WTC11 (cell line): ENCODE measurements at regions not wholly inside any gene's neighbourhood (a gene's known extent, or its start where the extent isn't known, plus 50 kb on each side); places are given as distances from the start of the nearest gene placed in this dataset.

Source experiments
- TF ChIP-seq, protein P1 (sequence below): sonication (generic); formaldehyde crosslinking; IDR thresholded peaks from 2 replicates; pipeline ENCODE4 v1.8.1; 2023; ENCODE audit warnings: mild to moderate bottlenecking, missing genetic modification reagents, moderate library complexity

DNA sequence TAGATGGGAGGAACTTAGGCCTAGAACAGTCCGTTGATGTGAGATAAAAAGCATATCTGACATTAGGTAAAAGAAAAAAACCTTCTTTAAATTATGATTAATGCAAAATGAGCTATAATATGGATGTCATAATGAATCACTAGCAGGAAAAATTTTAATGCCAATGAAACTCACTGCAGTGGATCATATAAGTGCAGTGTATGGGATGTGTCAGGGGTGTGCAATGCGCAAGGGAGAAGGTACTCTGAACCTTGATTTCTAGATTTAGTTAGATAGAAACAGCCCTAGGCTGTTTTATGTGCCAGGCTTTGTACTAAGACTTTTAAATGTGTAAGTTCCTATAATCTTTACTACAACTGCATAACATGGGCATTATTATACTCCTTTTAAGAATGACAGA lies 50.4 kb upstream of the NXPH2 start (continued):
- TF ChIP-seq, protein P1, sequence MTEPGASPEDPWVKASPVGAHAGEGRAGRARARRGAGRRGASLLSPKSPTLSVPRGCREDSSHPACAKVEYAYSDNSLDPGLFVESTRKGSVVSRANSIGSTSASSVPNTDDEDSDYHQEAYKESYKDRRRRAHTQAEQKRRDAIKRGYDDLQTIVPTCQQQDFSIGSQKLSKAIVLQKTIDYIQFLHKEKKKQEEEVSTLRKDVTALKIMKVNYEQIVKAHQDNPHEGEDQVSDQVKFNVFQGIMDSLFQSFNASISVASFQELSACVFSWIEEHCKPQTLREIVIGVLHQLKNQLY (CRISPR knock-in tag), result no peak
